Activated naive CD8-positive, alpha-beta T cell (primary cell): ENCODE measurements at regions not wholly inside any gene's neighbourhood (a gene's known extent, or its start where the extent isn't known, plus 50 kb on each side); places are given as distances from the start of the nearest gene placed in this dataset.

Experiments used
- H3K27ac Mint-ChIP-seq: one replicate; pipeline ENCODE4 v1.8.0; 2021; ENCODE audit warnings: mixed read lengths
- H3K27me3 Mint-ChIP-seq: one replicate; pipeline ENCODE4 v1.8.0; 2021; ENCODE audit warnings: mixed read lengths
- H3K36me3 Mint-ChIP-seq: one replicate; pipeline ENCODE4 v1.8.0; 2021; ENCODE audit warnings: mixed read lengths
- H3K4me1 Mint-ChIP-seq: one replicate; pipeline ENCODE4 v1.8.0; 2021; ENCODE audit warnings: low read depth, mixed read lengths
- H3K4me3 Mint-ChIP-seq: one replicate; pipeline ENCODE4 v1.8.0; 2021; ENCODE audit warnings: mild to moderate bottlenecking, mixed read lengths
- H3K9me3 Mint-ChIP-seq: one replicate; pipeline ENCODE4 v1.8.0; 2021; ENCODE audit warnings: low read depth, mixed read lengths

DNA sequence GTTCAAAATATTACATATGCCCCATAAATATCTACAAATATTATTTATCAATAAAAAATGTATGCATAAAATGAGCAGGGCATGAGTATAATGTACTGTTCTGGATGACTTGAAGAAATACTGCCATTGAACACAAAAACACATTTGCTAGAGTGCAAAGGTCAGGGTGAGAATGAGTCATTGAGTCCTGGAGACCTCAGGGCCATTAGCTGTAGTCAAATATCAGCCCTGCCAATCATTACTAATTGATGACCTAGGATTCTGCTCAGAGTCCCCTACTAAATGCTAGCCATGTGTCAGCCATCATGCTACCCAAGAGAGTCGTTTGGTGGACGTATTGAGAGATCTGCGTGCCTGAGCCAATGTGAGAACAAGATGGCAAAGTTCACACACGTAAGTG, 80.3 kb upstream of the FAM169A start:
- Mint-ChIP-seq H3K9me3 (no peaks in the 10 kb centered on the region), H3K36me3 (no peaks in the 10 kb centered on the region), H3K27ac (no peak overlapping the region), H3K4me3 (no peak overlapping the region), H3K27me3 (no peaks in the 10 kb centered on the region), H3K4me1 (peaks cover 7% of the 10 kb centered on the region)

DNA sequence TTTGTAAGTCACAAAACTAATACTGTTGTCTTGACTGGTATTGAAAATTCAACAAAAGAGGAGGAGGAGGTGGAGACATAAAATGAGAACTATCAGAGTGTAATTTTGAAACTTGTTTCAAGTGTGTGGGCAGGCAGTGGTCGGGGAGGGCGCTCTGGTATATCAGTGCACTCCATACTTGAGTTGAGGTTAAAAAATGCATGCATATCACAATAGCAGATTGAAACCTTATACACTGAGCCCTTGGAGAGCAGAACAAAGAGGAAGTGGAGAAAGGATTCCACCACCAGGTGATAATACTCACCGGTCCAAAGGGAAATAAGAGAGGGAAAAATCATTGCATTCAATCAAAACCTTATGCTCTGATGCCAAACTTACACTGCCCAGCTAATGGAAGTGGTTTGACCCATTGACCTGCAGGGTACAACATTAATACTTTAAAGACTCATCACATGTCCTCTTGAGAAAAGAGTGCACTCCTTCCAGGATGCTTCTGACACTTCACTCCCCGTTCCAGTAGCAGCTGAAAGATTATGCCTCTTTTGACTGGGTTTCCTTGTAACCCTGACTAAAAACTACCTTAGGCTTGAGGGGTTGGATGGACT, 79.5 kb upstream of the FAM169A start:
- Mint-ChIP-seq H3K27ac (no peak overlapping the region), H3K4me1 (peaks cover 7% of the 10 kb centered on the region), H3K4me3 (no peak overlapping the region), H3K27me3 (no peaks in the 10 kb centered on the region), H3K9me3 (no peaks in the 10 kb centered on the region), H3K36me3 (no peaks in the 10 kb centered on the region)

DNA sequence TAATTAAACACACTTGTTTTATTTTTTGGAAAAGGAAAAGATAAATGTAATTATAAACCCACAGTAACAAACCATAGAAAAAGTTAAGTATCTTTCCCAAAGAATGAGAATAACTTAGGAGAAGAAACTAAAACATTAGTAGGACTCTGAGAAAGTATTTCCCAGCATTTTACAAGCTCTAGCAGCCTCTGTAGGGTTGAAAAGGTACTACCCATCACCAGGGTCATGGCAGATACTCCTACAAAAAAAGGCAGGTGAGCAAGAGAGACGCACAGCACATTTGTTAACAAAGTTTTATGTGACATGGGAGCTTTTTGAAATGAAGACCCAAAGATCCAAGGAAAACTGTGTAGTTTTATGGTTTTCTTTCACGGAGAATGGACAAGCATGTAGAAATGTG, 77.7 kb upstream of the FAM169A start:
- H3K36me3 Mint-ChIP-seq = no peaks in the 10 kb centered on the region
- H3K27me3 Mint-ChIP-seq = no peaks in the 10 kb centered on the region
- no peaks in the 10 kb centered on the region for H3K9me3 Mint-ChIP-seq
- H3K4me1 Mint-ChIP-seq = peaks cover 7% of the 10 kb centered on the region
- H3K4me3 Mint-ChIP-seq = no peak overlapping the region
- no peak overlapping the region for H3K27ac Mint-ChIP-seq

DNA sequence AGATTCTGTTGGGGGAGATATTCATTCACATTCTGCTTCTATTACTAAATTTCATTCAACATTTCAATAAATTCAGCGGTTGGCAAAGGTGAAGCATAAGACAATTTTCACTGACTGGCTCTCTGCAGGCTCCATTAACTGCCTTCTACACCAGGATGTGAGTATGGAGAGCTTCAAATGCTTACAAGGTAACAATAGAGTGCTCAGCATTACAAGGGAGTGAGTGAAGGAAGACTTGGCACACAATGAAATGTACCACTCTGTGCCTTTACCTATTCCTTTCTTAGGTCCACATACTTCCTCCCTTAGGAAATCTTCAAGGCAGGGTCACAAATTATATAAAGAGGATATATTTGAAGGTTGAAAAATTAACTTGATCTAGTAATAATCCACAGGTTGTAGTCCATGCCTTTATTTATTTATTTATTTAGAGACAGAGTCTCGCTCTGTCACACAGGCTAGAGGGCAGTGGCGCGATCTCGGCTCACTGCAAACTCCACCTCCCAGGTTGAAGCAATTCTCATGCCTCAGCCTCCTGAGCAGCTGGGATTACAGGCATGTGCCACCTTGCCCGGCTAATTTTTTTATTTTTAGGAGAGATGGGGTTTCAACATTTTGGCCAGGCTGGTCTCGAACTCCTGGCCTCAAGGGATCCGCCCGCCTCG, 76.6 kb upstream of the FAM169A start:
- no peak overlapping the region for H3K27ac Mint-ChIP-seq
- H3K9me3 Mint-ChIP-seq = no peaks in the 10 kb centered on the region
- H3K36me3 Mint-ChIP-seq = no peaks in the 10 kb centered on the region
- H3K27me3 Mint-ChIP-seq = no peaks in the 10 kb centered on the region
- peaks cover 15% of the 10 kb centered on the region for H3K4me1 Mint-ChIP-seq
- no peak overlapping the region for H3K4me3 Mint-ChIP-seq

DNA sequence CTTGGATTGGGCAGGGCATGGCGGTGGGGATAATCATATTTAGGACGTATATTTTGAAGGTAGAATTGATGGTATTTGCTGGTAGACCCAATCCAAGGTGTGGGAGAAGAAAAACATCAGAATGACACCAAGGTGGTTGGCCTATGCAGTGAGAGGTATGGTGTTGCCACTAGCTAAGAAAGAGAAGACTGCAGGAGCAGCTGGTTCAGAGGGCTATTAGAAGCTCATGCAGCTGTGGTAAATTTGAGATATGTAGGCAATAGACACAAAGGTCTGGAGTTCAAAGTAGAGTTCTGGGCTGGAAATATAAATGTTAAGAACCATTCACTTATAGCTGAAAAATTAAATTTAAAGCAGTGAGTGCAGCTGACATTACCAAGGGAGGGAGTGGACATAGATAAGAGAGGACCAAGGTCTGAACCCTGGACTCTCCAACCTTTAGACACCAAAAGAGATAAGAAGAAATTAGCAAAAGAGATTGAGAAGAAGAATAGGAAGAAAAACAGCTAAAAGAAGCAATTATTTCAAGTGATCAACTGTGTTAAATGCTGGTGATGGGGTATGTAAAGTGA, 74.7 kb upstream of the FAM169A start:
- H3K4me1 Mint-ChIP-seq = peaks cover 18% of the 10 kb centered on the region
- no peaks in the 10 kb centered on the region for H3K9me3 Mint-ChIP-seq
- H3K27me3 Mint-ChIP-seq = no peaks in the 10 kb centered on the region
- H3K36me3 Mint-ChIP-seq = no peaks in the 10 kb centered on the region
- H3K27ac Mint-ChIP-seq = no peak overlapping the region
- H3K4me3 Mint-ChIP-seq = no peak overlapping the region

DNA sequence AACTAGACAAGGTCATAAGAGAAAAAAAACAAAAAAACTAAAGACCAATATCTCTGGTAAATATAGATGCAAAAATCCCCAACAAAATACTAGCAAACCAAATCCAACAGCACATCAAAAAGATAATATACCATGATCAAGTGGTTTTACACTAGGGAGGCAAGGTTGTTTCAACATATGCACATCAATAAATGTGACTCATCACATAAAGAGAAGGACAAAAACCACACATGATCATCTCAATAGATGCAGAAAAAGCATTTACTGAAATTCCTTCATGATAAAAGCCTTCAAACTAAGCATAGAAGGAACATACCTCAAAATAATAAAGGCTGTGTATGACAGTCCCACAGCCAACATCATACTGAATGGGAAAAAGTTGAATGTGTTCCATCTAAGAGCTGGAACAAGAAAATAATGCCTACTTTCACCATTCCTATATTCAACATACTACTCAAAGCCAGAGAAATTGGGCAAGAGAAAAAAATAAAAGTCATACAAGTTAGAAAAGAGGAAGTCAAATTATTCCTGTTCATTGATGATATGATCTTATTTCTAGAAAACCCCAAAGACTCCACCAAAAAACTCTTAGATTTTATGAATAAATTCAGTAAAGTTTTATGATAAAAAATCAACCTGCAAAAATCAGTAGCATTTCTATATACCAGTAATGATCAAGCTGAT, 72.2 kb upstream of the FAM169A start:
- H3K4me3 Mint-ChIP-seq = no peak overlapping the region
- H3K4me1 Mint-ChIP-seq = peaks cover 32% of the 10 kb centered on the region
- H3K9me3 Mint-ChIP-seq = no peaks in the 10 kb centered on the region
- H3K36me3 Mint-ChIP-seq = no peaks in the 10 kb centered on the region
- H3K27ac Mint-ChIP-seq = no peak overlapping the region
- no peaks in the 10 kb centered on the region for H3K27me3 Mint-ChIP-seq

DNA sequence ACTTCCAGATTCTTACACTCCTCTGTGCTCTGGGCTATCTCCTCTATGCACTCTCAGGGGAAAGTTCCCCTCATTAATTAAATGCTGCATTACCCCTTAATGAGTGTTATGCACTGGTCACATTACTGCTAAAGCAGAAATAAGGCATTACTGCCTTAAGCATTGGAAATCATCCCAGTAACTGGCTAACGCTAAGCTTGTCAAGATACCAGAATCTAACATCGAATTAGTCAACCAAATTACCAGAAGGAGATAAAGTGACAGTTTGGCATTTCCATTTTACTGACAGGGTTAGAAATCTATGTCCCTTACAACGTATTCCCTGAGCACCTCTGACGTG, 69.5 kb upstream of the FAM169A start:
- H3K4me3 Mint-ChIP-seq = peak overlapping the region; percentile 71
- peak overlapping the region; percentile 69 for H3K27ac Mint-ChIP-seq
- H3K27me3 Mint-ChIP-seq = no peaks in the 10 kb centered on the region
- H3K9me3 Mint-ChIP-seq = no peaks in the 10 kb centered on the region
- peaks cover 32% of the 10 kb centered on the region for H3K4me1 Mint-ChIP-seq
- H3K36me3 Mint-ChIP-seq = no peaks in the 10 kb centered on the region

DNA sequence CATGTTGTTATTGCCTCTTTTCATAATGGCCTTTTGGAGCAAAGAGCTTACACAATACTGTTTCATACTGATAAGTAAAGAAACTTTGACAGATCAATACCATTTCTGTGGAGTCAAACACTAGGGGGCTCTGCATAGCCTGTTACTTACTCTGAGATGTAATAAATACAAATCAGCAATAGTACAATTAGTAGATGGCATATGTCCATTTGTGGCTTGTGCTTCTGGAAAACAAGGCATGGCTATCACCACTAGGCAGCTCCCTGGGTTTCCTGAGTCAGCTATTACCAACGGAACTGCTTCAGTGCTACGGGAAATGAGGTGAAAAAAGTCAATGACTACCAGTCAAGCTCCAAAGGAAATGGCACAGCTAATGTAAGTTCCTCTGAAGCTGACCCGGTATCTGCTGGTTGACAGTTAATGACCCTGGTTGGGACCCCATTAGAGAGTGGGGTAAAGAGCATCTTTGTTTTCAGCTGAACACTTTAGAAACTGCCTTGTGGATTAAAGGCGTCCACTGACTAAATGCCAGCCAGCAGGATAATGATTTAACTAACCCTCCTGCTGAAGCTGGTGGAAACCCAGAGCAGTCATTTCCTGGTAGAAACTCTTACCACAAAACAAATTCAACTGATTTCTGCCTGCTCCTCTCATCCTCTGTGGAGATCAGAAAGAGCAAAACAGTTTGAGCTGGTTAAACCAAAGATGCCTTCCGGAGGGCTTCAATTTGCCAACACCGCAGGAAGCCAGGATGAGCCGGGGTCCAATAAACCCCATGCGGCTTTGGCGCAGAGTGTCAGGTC, 69.0 kb upstream of the FAM169A start:
- no peaks in the 10 kb centered on the region for H3K9me3 Mint-ChIP-seq
- H3K36me3 Mint-ChIP-seq = no peaks in the 10 kb centered on the region
- H3K4me1 Mint-ChIP-seq = peaks cover 32% of the 10 kb centered on the region
- peak overlapping the region; percentile 71 for H3K4me3 Mint-ChIP-seq
- H3K27ac Mint-ChIP-seq = peak overlapping the region; percentile 69
- no peaks in the 10 kb centered on the region for H3K27me3 Mint-ChIP-seq

DNA sequence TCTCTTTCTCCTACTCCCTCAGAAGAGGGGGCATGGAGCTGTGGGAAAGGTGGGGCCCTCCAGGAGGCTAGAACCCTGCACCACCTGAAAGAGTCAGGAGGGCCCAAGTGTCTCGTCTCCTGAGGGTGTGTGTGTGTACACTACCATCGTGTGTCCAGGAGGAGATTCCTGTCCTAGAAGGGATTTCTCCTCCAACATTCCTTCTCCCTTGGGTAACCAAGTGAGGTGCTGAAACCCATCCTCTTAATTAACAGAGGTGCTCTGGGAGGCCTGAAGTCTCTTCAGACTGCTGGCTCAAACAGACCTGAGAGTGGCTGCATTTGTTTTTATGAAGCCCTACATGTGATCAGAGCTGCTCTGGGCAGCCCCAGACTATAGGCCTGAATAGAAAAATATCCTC, 61.1 kb upstream of the FAM169A start:
- Mint-ChIP-seq H3K27ac (no peak overlapping the region), H3K9me3 (no peaks in the 10 kb centered on the region), H3K36me3 (no peaks in the 10 kb centered on the region), H3K27me3 (no peaks in the 10 kb centered on the region), H3K4me1 (no peaks in the 10 kb centered on the region), H3K4me3 (no peak overlapping the region)

DNA sequence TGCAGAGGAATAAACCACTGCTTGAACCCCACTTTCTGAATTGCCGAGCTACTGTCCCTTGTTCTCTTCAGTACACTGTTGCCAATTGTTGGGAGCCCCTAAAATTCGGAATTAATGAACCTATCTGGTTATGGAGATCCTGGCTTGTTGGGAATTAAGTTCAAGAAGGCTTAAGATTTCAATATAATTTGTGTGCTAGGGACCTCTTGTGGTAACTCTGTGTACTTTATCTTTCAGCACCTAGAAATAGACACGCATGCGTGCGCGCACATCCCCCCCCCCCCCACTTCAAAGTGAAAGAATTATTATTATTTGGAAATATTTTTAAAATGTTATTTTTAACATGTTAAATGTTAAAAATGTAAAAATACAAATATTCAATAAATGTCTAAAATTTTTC, 53.3 kb upstream of the FAM169A start:
- Mint-ChIP-seq H3K27ac (no peak overlapping the region), H3K9me3 (no peaks in the 10 kb centered on the region), H3K4me3 (no peak overlapping the region), H3K36me3 (no peaks in the 10 kb centered on the region), H3K4me1 (no peaks in the 10 kb centered on the region), H3K27me3 (no peaks in the 10 kb centered on the region)

DNA sequence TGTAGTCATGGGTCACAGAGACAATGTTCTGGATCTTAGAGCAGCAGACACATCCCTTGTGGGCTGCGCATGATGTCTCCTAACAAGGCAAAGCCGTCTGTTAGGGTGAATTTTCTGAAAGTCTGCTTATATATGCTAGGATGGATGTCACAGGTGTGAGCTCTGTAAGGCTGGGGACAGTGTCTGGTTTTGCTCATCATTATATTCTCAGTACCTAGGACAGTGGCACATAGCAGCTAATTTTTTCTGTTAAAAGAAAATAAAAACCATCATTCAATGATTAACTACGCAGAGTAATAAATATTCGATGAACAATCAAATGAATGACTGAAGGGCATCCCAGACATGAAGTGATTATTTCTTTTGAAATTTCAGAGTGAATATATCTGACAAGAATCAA, 52.9 kb upstream of the FAM169A start:
- H3K9me3 Mint-ChIP-seq = no peaks in the 10 kb centered on the region
- peaks cover under 1% of the 10 kb centered on the region for H3K27me3 Mint-ChIP-seq
- no peak overlapping the region for H3K27ac Mint-ChIP-seq
- no peaks in the 10 kb centered on the region for H3K36me3 Mint-ChIP-seq
- H3K4me1 Mint-ChIP-seq = no peaks in the 10 kb centered on the region
- H3K4me3 Mint-ChIP-seq = no peak overlapping the region

DNA sequence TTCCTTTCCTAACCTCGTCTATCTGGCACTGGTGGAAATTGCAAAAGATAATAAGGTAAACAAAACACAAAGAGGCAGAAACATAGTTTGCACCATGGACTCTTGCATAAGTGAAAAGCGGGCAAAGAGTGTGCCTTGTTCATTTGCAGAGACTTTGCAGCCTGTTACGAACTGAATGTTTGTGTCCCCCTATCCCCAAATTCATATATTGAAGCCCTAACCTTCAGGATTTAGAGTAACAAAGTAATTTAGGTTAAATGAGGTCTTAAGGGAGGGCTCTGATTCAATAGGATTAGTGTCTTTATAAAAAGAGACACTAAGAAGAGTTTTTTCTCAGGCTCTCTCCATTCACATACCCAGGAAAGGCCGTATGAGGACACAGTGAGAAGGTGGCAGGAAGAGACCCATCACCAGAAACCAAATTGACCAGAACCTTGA, 52.1 kb upstream of the FAM169A start:
- Mint-ChIP-seq H3K36me3 (no peaks in the 10 kb centered on the region), H3K4me3 (no peak overlapping the region), H3K9me3 (no peaks in the 10 kb centered on the region), H3K27me3 (peaks cover 2% of the 10 kb centered on the region), H3K27ac (no peak overlapping the region), H3K4me1 (no peaks in the 10 kb centered on the region)

DNA sequence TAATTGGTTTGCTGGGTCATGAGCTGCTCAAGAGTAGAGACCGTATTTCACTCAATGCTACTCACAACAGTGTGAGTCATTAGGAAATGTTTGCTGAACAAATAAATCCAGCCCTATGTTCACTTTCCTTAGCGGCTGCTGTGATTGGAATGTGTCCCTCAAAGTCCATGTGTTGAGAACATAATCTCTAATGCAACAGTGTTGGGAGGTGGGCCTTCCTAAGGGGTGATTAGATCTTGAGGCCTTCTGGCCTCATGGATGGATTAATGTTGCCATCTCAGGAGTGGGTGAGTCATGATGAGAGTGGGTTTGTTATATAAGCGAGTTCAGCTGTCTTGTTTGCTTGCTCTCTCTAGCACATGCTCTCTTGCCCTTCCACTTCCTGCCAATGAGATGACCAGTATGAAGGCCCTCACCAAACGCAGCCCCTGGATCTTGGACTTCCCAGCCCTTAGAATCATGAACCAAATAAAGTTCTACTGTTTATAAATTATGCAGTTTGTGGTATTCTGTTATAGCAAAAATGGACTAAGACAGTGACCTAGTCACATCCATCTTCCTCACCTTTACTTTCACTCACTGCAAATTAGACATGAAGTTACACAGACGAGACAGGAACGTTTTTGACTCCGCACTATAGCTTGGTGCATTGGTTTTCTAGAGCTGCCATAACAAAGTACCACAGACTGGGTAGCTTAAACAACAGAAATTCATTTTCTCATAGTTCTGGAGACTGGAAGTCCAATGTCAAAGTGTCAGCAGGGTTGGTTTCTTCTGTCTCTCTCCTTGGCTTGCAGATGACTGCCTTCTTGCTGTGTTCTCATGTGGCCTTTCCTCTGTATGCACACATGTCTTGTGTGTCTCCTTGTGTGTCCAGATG, 50.9 kb upstream of the FAM169A start:
- Mint-ChIP-seq H3K36me3 (peaks cover under 1% of the 10 kb centered on the region), H3K27me3 (peaks cover 2% of the 10 kb centered on the region), H3K4me3 (no peak overlapping the region), H3K9me3 (no peaks in the 10 kb centered on the region), H3K4me1 (no peaks in the 10 kb centered on the region), H3K27ac (no peak overlapping the region)
